ENCODE measurements at regions not wholly inside any gene's neighbourhood (a gene's known extent, or its start where the extent isn't known, plus 50 kb on each side); places are given as distances from the start of the nearest gene placed in this dataset.

GRCh38 chr15:29477256-29477655, 207.6 kb upstream of the NSMCE3 start:
- TF ChIP-seq ZNF658 (tag by site-specific recombination; IDR thresholded peaks at IDR 0.05) (no peak), CTCF (tag by site-specific recombination; IDR thresholded peaks at IDR 0.05) (no peak), ZNF174 (tag by site-specific recombination; IDR thresholded peaks at IDR 0.05) (no peak), ZNF202 (tag by site-specific recombination; IDR thresholded peaks at IDR 0.05; ENCODE audit: borderline replicate concordance) (no peak)
